Esophagus mucosa (tissue), 1 donor: ENCODE measurements at regions not wholly inside any gene's neighbourhood (a gene's known extent, or its start where the extent isn't known, plus 50 kb on each side); places are given as distances from the start of the nearest gene placed in this dataset.

Experiments used
- ATAC-seq: fragments of 200-7000 bp; cut with Tn5 transposase; one replicate; pipeline ENCODE4 v1.9.1; 2020
- donor health status: DM: yes; HTN: yes; CAD: no.

GRCh38 chr3:166187237-166187636, 350.0 kb upstream of the BCHE start:
- no peak for ATAC-seq

DNA sequence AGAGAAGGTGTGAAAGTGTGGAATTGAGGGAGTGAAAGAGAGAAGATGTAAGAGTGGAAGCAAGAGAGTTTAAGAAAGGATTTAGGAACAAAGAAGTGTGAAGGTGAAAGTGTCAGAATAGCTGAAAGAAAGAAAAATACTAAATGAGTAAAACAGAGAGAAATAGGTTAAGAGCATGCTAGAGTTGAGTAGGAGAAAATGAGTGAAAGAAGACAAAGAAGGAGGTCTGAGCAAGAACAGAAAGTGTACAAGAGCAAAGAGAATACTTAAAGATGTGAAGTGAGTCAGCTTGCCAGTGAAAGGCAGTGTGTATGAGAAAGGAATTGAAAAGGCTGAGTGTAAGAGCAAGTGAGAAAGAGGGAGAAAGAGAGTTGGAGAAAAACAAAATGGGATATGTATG, 348.8 kb upstream of the BCHE start:
- ATAC-seq = no peak

- no peak for ATAC-seq
Observed at GRCh38 chr3:166177130-166177529, 339.9 kb upstream of the BCHE start.

GRCh38 chr3:166171695-166172094, 334.5 kb upstream of the BCHE start:
- ATAC-seq = no peak

DNA sequence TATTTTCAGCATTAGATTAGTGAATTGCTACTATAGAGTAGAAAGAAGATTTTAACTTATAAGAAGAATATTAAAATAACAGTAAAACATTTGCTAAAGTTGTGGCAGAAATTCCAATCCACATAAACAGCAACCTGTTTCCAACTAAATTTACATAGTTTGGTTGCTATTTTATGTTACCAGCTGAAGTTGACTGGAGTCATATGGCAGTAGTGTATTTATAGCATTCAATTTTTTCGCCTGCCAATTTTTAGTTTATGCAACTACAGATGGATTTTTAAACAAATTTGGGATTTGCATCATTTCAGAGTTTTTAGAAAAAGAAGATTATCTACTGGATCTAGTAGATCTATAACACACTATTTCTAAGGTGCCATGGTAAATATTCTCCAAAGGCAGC, 332.5 kb upstream of the BCHE start:
- ATAC-seq = no peak

DNA sequence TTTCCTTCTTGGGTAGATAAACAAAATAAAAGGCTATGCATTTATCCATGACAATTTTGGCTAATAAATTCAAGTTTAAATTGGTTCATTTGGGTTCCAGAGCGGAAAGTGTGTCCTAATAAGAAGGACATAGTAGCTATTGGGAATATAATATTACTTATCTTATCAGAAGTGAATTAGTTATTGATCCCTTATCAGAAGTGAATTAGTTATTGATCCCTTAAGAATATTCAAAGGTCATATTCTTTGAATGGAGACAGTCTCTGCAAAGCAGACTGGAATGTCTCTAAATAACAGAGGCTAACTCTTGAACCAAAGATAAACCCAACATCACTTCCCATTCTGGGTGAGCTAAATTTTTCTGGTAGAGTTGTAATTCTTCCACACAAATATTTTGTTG, 290.7 kb upstream of the BCHE start:
- ATAC-seq = no peak

GRCh38 chr3:166125179-166125578, 288.0 kb upstream of the BCHE start:
- ATAC-seq = no peak

GRCh38 chr3:166123576-166123975, 286.4 kb upstream of the BCHE start:
- no peak for ATAC-seq

DNA sequence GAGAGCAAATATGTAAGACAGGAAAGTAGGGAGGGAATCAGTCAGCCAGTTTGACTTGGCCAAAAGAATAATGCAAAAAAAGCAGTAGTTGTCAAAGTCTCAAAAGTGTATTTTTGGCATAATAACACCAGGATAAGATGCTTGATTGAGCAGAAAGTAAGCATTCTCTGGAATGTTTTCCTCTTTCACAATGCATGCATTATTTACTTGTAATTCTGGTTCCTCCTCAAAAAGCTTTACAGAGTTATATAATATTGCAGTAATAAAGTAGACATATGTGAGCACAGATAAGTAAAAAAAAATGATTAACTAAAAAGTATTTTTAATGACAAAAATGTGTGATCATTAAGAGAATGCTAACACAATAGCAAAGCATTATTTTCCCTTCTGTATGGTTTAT, 285.9 kb upstream of the BCHE start:
- ATAC-seq = no peak

DNA sequence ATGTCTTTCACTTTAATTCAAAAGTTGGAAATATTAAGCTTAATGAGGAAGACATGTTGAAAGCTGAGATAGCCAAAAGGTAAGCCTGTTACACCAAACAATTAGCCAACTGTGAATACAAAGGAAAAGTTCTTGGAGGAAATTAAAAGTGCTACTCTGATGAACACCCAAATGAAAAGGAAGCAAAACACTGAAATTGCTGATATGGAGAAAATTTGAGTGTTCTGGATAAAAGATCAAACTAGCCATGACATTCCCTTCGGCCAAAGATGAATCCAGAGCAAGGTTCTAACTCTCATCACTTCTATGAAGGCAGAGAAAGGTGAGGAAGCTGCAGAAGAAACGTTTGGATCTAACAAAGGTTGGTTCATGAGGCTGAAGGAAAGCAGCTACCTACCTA, 280.8 kb upstream of the BCHE start:
- no peak for ATAC-seq

DNA sequence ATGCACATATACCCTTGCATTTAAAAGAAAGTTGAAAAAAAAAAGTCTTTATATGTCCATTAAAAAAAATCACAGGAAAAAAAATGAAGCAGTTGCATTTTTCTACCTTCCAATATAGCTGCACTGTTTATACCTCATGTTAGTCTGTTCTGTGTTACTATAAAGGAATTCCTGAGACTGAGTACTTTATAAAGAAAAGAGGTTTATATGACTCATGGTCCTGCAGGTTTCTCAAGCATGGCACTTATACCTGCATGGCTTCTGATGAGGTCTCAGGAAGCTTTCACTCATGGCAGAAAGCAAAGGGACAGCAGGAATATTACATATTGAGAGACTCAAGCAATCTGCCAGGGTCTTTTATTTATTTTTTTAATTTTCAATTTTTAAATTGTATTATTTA, 277.2 kb upstream of the BCHE start:
- peak; percentile 69 for ATAC-seq

DNA sequence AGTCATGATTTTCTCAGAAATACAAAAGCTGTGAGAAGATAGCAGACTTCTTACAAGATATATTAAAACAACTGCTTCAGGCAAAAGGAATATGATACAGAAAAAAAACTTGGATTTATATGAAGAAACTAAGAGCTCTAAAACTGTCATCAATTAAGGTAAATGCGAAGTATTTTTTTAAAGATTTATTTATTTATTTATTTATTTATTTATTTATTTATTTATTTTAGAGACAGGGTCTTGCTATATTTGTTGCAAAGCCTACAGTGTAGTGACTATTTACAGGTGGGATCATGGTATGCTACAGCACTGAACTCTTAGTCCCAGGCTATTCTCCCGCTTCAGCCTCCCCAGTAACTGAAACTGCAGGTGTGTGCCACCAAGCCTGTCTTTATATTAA, 274.3 kb upstream of the BCHE start:
- ATAC-seq = no peak

GRCh38 chr3:166110102-166110501, 272.9 kb upstream of the BCHE start:
- ATAC-seq = peak; percentile 65

DNA sequence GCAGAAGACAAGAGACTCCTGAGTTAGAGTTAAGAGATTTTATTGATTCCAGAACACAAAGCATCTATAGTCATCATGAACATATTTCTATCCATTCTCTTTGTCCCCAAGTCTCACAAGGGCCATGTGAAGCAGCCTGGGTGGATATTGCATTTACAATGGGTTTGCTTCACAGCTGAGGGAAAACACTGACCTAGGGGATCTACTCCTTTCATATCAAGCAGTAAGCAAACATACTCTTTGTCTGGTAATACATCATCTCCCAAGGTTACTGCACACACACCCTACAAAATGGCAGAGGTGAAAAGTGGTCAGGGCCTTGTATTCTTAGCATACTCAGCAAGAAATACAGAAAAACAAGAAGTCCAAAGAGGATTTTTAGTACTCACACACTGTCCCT, 267.7 kb upstream of the BCHE start:
- ATAC-seq = no peak

GRCh38 chr3:166100730-166101129, 263.5 kb upstream of the BCHE start:
- ATAC-seq = no peak

DNA sequence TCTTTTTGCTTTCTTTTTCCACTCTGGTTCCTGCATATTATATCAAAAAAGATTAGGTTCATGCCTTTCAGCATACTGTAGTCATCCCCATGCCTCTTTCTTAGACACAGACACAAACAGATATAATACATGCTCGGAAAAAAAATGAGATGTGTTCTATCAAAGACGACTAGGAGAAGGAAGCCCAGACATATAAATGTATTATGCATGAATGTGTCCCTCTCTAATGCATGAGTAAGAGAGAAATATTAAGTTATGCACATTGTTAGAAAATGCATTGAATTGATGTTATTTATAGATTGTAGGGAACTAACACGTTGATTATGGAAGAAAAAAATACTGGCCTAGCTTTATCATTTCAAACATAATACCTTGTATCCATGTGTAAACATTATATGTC, 252.4 kb upstream of the BCHE start:
- ATAC-seq = no peak

GRCh38 chr3:166085164-166085856, 248.1 kb upstream of the BCHE start:
- no peak for ATAC-seq

DNA sequence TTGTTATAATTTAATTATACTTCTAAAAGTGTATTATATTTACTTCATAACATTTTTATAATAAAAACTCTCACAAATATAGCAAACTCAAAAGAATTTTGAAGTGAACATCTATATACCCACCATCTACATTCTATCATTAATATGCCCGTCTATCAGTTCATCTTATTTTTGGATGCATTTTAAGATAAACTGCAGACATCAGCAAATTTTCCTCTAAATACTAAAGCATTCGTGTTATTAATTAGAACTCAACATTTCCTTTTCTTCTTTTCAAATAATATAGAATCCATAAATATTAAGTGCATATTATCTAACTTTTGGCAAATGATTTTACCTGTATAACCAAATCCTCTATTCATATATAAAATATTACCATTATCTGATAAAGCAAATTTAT, 242.9 kb upstream of the BCHE start:
- ATAC-seq = no peak

- no peak for ATAC-seq
Observed at GRCh38 chr3:166071831-166072230, 234.6 kb upstream of the BCHE start.

- ATAC-seq = no peak
Observed at GRCh38 chr3:166064476-166064875, 227.3 kb upstream of the BCHE start.

GRCh38 chr3:166060789-166061479, 223.7 kb upstream of the BCHE start:
- no peak for ATAC-seq

- ATAC-seq = no peak
Observed at GRCh38 chr3:166052440-166052839, 215.2 kb upstream of the BCHE start.

- no peak for ATAC-seq
Observed at GRCh38 chr3:166029507-166029906, 192.3 kb upstream of the BCHE start.

DNA sequence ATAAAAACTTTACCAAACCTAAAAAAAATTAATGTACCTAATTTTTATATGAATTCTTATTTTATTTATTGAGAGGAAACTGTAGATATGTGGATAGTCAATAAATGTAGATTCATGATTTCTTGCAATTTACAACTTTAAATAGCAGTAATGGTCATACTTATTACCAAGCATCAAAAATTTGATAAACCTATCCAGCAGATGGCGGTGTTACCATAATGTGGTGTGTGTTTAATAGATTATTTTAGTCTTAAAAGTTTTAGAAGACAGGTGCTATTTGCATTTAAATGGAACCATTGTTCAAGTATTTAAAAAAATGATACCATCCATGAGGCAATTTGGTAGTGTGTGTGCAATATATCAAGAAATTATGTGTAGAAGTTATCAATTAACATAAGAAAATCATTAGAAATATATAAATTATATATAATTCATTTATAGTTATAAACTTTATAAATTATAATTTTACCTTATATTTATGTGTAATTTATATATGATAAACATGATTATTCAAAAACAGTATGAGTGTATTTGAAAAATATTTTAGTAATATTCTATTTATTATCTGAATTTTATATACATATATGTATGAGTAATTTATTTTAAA, 176.0 kb upstream of the BCHE start:
- no peak for ATAC-seq
